PC-9 (cell line): ENCODE measurements at regions not wholly inside any gene's neighbourhood (a gene's known extent, or its start where the extent isn't known, plus 50 kb on each side); places are given as distances from the start of the nearest gene placed in this dataset.

Experiments used
- EZH2 ChIP-seq: fragments of 200-600 bp; sonication (generic); IDR thresholded peaks from 2 replicates; pipeline ENCODE4 v1.8.0; 2017; ENCODE audit warnings: antibody characterized with exemption, low read depth
- TF ChIP-seq, protein P1 (sequence below): fragments of 200-600 bp; sonication (generic); conservative IDR thresholded peaks from 2 replicates; pipeline ENCODE4 v1.6.1; 2017; ENCODE audit warnings: mixed run types, antibody characterized with exemption, mild to moderate bottlenecking, moderate library complexity

DNA sequence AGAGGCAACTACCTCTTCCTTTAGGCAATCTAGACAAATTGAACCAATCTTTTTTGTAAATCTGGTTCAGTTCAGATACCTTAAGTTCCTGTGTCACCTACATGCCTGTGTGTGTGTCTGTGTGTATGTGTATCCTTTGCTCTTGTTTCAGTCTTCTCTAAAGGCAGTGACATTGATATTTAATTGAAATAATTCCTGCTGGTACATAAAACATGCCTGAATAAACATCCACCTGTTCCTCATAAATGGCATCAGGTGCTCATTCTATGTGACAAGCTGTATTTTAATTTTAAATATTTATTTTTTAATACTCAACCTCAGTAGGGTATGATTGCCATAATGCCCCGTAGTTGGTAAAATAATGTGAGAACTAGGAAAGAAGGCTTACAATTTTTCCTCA is 1606.4 kb upstream of the PRR20A start:
- TF ChIP-seq, protein P1, sequence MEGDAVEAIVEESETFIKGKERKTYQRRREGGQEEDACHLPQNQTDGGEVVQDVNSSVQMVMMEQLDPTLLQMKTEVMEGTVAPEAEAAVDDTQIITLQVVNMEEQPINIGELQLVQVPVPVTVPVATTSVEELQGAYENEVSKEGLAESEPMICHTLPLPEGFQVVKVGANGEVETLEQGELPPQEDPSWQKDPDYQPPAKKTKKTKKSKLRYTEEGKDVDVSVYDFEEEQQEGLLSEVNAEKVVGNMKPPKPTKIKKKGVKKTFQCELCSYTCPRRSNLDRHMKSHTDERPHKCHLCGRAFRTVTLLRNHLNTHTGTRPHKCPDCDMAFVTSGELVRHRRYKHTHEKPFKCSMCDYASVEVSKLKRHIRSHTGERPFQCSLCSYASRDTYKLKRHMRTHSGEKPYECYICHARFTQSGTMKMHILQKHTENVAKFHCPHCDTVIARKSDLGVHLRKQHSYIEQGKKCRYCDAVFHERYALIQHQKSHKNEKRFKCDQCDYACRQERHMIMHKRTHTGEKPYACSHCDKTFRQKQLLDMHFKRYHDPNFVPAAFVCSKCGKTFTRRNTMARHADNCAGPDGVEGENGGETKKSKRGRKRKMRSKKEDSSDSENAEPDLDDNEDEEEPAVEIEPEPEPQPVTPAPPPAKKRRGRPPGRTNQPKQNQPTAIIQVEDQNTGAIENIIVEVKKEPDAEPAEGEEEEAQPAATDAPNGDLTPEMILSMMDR = no peak
- TF ChIP-seq EZH2 = no peak
